ENCODE measurements at regions not wholly inside any gene's neighbourhood (a gene's known extent, or its start where the extent isn't known, plus 50 kb on each side); places are given as distances from the start of the nearest gene placed in this dataset.
A peak's percentile ranks its signal among the peaks of the same experiment; 100 is the strongest.

DNA sequence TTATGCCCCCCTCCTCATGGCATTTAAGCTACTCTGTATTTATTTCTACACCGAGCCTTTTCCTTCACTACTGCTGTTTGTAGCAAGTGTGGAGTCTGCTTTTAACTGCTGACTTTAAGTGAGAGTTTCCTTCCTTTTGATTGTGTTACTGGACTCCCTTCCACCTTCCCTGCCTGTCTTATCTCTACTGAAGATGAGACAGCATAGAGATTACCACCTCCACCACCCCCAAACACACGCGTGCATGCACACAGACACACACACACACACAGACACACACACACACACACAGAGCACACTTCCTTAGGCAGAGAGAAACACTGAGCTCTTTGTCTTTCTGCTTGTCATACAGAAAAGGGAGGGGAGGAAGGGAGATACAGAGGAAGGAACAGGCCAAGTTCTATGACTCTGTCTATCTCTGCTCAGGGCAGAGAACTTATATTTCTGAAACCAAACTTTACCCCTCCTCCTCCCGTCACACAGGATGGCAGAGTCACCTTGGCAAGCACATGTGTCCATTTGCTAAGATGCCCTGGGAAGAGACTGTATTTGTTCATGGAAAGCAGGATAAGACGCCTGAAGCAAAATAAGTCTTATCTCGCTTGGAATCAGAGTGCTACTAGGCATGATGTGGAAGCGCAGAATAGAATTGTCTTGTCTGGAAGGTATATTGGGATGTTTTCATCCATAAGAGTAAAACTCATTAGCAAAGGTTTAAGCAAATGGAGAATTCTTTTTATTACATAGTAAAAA lies 81.8 kb upstream of the CAV2 start (continued):
- TF ChIP-seq, protein P1, sequence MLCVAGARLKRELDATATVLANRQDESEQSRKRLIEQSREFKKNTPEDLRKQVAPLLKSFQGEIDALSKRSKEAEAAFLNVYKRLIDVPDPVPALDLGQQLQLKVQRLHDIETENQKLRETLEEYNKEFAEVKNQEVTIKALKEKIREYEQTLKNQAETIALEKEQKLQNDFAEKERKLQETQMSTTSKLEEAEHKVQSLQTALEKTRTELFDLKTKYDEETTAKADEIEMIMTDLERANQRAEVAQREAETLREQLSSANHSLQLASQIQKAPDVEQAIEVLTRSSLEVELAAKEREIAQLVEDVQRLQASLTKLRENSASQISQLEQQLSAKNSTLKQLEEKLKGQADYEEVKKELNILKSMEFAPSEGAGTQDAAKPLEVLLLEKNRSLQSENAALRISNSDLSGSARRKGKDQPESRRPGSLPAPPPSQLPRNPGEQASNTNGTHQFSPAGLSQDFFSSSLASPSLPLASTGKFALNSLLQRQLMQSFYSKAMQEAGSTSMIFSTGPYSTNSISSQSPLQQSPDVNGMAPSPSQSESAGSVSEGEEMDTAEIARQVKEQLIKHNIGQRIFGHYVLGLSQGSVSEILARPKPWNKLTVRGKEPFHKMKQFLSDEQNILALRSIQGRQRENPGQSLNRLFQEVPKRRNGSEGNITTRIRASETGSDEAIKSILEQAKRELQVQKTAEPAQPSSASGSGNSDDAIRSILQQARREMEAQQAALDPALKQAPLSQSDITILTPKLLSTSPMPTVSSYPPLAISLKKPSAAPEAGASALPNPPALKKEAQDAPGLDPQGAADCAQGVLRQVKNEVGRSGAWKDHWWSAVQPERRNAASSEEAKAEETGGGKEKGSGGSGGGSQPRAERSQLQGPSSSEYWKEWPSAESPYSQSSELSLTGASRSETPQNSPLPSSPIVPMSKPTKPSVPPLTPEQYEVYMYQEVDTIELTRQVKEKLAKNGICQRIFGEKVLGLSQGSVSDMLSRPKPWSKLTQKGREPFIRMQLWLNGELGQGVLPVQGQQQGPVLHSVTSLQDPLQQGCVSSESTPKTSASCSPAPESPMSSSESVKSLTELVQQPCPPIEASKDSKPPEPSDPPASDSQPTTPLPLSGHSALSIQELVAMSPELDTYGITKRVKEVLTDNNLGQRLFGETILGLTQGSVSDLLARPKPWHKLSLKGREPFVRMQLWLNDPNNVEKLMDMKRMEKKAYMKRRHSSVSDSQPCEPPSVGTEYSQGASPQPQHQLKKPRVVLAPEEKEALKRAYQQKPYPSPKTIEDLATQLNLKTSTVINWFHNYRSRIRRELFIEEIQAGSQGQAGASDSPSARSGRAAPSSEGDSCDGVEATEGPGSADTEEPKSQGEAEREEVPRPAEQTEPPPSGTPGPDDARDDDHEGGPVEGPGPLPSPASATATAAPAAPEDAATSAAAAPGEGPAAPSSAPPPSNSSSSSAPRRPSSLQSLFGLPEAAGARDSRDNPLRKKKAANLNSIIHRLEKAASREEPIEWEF (CRISPR knock-in tag; IDR thresholded peaks at IDR 0.05): no peak
- TF ChIP-seq SMARCE1 (IDR thresholded peaks at IDR 0.05): peak; percentile 95
- 0 out of 2 replicates have a peak, but pooled peaks have one; percentile 5 for TF ChIP-seq YBX1 (IDR thresholded peaks at IDR 0.05)
- no peak for TF ChIP-seq RBM25 (IDR thresholded peaks at IDR 0.05; ENCODE audit: low read depth, low read length, severe bottlenecking)
- peak; percentile 21; the same call in 1 of the 2 replicates for TF ChIP-seq ZNF79 (CRISPR knock-in tag; IDR thresholded peaks at IDR 0.05; ENCODE audit: low read depth)
- peak; percentile 92 for TF ChIP-seq HDAC2 (IDR thresholded peaks at IDR 0.05)
- TF ChIP-seq, protein P2, sequence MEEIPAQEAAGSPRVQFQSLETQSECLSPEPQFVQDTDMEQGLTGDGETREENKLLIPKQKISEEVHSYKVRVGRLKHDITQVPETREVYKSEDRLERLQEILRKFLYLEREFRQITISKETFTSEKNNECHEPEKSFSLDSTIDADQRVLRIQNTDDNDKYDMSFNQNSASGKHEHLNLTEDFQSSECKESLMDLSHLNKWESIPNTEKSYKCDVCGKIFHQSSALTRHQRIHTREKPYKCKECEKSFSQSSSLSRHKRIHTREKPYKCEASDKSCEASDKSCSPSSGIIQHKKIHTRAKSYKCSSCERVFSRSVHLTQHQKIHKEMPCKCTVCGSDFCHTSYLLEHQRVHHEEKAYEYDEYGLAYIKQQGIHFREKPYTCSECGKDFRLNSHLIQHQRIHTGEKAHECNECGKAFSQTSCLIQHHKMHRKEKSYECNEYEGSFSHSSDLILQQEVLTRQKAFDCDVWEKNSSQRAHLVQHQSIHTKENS (CRISPR knock-in tag; IDR thresholded peaks at IDR 0.05): no peak
- no peak for TF ChIP-seq PHTF2 (CRISPR knock-in tag; IDR thresholded peaks at IDR 0.05)
- no peak for TF ChIP-seq TCF7 (IDR thresholded peaks at IDR 0.05; ENCODE audit: borderline replicate concordance)
- peak; percentile 89 for TF ChIP-seq EGR1 (conservative IDR thresholded peaks at IDR 0.05)
- TF ChIP-seq ZNF668 (CRISPR knock-in tag; IDR thresholded peaks at IDR 0.05): no peak
- peak; percentile 22 to 82; a peak in 3 of 4 replicates for TF ChIP-seq TRIM24 (IDR thresholded peaks at IDR 0.05)
- no peak for TF ChIP-seq BCL6 (CRISPR knock-in tag; IDR thresholded peaks at IDR 0.05)
- TF ChIP-seq KDM5B (IDR thresholded peaks at IDR 0.05; ENCODE audit: insufficient replicate concordance, low read depth, low read length): peak; percentile 29
- no peak for TF ChIP-seq CBX5 (IDR thresholded peaks at IDR 0.05; ENCODE audit: borderline replicate concordance, low read depth)
- TF ChIP-seq MAZ (CRISPR knock-in tag; conservative IDR thresholded peaks at IDR 0.05 in 1 of 2, IDR thresholded peaks at IDR 0.05 in 1 of 2): peak; percentile 33 to 76; a peak in 2 of 4 replicates
- no peak for TF ChIP-seq IFI16 (CRISPR knock-in tag; IDR thresholded peaks at IDR 0.05)
- no peak for TF ChIP-seq GATAD2B (IDR thresholded peaks at IDR 0.05; ENCODE audit: borderline replicate concordance)
- no peak for TF ChIP-seq KHSRP (IDR thresholded peaks at IDR 0.05)
- no peak for TF ChIP-seq ZNF561 (CRISPR knock-in tag; conservative IDR thresholded peaks at IDR 0.05)
- TF ChIP-seq NCOA2 (IDR thresholded peaks at IDR 0.05; ENCODE audit: partially characterized antibody in 2 of 2): no peak
- no peak for TF ChIP-seq ZC3H4 (CRISPR knock-in tag; IDR thresholded peaks at IDR 0.05; ENCODE audit: borderline replicate concordance)
- no peak for TF ChIP-seq CCNT2 (IDR thresholded peaks at IDR 0.05; ENCODE audit: borderline replicate concordance, extremely low read depth, insufficient read length, low read depth, low read length)
- peak; percentile 35; the same call in 1 of the 2 replicates for TF ChIP-seq MAFF (IDR thresholded peaks at IDR 0.05; ENCODE audit: low read length)
- no peak for TF ChIP-seq GTF2F1 (IDR thresholded peaks at IDR 0.05; ENCODE audit: low read depth, low read length)
- peak; percentile 68 for TF ChIP-seq MTA2 (IDR thresholded peaks at IDR 0.05; ENCODE audit: low read depth)

Measured in K562 (cell line).